HL-60 (cell line): ENCODE measurements at regions not wholly inside any gene's neighbourhood (a gene's known extent, or its start where the extent isn't known, plus 50 kb on each side); places are given as distances from the start of the nearest gene placed in this dataset.

Source experiments
- DNase-seq, 2 experiments: peaks; one replicate each; pipeline ENCODE4 v3.0.0-alpha.2; 2010 to 2020; ENCODE audit warnings: low read depth in 1 of 2, low spot score in 1 of 2
- H3K27ac ChIP-seq: fragments of 250-450 bp; sonication (Bioruptor Pico); replicated peaks from 2 replicates; pipeline ENCODE4 v1.5.1; 2020; ENCODE audit warnings: mild to moderate bottlenecking, moderate library complexity
- H3K27me3 ChIP-seq: fragments of 250-450 bp; sonication (Bioruptor Pico); 2 replicates; pipeline ENCODE4 v1.5.1; 2021; ENCODE audit warnings: mild to moderate bottlenecking, moderate library complexity; ENCODE audit not compliant: insufficient read depth, poor library complexity, severe bottlenecking
- H3K4me3 ChIP-seq: replicated peaks from 2 replicates; pipeline ENCODE4 v1.5.1; 2011; ENCODE audit warnings: mild to moderate bottlenecking, control low read depth, low read length; ENCODE audit not compliant: insufficient read depth
- GABPA ChIP-seq: IDR thresholded peaks from 2 replicates; pipeline ENCODE4 v1.6.1; 2012; ENCODE audit warnings: low read depth
- POLR2AphosphoS5 ChIP-seq: IDR thresholded peaks from 2 replicates; pipeline ENCODE4 v1.6.1; 2012; ENCODE audit warnings: low read depth
- SPI1 ChIP-seq: IDR thresholded peaks from 2 replicates; pipeline ENCODE4 v1.6.1; 2012; ENCODE audit warnings: low read depth, mild to moderate bottlenecking, borderline replicate concordance
- TF ChIP-seq, protein P1 (sequence below): IDR thresholded peaks from one replicate; pipeline ENCODE4 v1.5.1; 2011; ENCODE audit warnings: low read length, control low read depth, inconsistent platforms; ENCODE audit not compliant: insufficient read depth
- TF ChIP-seq, protein P2 (sequence below): IDR thresholded peaks from 2 replicates; pipeline ENCODE4 v1.6.1; 2012; ENCODE audit warnings: low read depth; ENCODE audit not compliant: insufficient replicate concordance

DNA sequence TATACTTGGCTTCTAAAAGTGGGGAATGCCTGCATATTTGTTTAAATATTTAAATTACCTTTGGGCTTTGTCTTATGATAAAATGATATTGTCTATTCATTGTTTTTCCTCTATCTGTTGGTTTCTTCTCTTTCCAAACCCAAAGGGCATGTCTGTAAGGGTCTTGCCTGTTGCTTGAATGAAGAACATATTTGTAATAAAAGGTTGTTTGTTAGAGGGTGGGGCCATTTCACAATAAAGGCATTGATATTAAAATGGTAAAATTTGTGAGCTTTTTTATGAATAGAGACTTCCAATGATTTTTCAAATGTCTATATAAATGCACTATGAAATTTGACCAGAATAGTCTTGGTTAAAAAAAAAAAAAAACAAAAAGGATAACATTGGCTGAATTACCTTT is 105.2 kb downstream of the DKK1 start:
- Histone ChIP-seq H3K4me3 (no peak overlapping the region), H3K27ac (no peak overlapping the region), H3K27me3 (no peaks in the 10 kb centered on the region)
- no peak for DNase-seq
- TF ChIP-seq POLR2AphosphoS5 = no peak
- TF ChIP-seq GABPA = no peak
- TF ChIP-seq, protein P1, sequence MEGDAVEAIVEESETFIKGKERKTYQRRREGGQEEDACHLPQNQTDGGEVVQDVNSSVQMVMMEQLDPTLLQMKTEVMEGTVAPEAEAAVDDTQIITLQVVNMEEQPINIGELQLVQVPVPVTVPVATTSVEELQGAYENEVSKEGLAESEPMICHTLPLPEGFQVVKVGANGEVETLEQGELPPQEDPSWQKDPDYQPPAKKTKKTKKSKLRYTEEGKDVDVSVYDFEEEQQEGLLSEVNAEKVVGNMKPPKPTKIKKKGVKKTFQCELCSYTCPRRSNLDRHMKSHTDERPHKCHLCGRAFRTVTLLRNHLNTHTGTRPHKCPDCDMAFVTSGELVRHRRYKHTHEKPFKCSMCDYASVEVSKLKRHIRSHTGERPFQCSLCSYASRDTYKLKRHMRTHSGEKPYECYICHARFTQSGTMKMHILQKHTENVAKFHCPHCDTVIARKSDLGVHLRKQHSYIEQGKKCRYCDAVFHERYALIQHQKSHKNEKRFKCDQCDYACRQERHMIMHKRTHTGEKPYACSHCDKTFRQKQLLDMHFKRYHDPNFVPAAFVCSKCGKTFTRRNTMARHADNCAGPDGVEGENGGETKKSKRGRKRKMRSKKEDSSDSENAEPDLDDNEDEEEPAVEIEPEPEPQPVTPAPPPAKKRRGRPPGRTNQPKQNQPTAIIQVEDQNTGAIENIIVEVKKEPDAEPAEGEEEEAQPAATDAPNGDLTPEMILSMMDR = no peak
- TF ChIP-seq, protein P2, sequence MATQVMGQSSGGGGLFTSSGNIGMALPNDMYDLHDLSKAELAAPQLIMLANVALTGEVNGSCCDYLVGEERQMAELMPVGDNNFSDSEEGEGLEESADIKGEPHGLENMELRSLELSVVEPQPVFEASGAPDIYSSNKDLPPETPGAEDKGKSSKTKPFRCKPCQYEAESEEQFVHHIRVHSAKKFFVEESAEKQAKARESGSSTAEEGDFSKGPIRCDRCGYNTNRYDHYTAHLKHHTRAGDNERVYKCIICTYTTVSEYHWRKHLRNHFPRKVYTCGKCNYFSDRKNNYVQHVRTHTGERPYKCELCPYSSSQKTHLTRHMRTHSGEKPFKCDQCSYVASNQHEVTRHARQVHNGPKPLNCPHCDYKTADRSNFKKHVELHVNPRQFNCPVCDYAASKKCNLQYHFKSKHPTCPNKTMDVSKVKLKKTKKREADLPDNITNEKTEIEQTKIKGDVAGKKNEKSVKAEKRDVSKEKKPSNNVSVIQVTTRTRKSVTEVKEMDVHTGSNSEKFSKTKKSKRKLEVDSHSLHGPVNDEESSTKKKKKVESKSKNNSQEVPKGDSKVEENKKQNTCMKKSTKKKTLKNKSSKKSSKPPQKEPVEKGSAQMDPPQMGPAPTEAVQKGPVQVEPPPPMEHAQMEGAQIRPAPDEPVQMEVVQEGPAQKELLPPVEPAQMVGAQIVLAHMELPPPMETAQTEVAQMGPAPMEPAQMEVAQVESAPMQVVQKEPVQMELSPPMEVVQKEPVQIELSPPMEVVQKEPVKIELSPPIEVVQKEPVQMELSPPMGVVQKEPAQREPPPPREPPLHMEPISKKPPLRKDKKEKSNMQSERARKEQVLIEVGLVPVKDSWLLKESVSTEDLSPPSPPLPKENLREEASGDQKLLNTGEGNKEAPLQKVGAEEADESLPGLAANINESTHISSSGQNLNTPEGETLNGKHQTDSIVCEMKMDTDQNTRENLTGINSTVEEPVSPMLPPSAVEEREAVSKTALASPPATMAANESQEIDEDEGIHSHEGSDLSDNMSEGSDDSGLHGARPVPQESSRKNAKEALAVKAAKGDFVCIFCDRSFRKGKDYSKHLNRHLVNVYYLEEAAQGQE = no peak
- TF ChIP-seq SPI1 = no peak

DNA sequence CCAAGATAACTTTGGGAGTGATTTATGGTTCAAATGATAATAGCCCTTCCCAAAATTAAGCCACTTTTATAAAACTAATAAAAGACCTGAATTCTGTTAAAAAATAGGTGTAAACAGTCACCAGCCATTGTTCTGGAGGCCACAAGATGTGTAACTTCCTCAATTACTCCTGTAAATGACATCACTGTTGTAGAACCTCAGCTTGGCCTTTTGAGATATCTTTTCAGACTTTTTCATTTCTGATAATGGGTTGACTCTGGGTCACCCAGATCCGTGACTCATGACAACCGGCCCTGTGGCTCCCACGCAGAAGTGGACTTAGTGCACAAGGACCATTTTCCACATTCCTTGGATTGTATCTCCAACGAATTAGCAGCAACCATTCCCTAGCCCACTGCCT is 106.6 kb downstream of the DKK1 start:
- Histone ChIP-seq H3K27ac (no peak overlapping the region), H3K4me3 (no peak overlapping the region), H3K27me3 (no peaks in the 10 kb centered on the region)
- TF ChIP-seq GABPA = no peak
- TF ChIP-seq, protein P1 = no peak
- TF ChIP-seq, protein P2 = no peak
- TF ChIP-seq POLR2AphosphoS5 = no peak
- no peak for TF ChIP-seq SPI1
- DNase-seq = no peak

DNA sequence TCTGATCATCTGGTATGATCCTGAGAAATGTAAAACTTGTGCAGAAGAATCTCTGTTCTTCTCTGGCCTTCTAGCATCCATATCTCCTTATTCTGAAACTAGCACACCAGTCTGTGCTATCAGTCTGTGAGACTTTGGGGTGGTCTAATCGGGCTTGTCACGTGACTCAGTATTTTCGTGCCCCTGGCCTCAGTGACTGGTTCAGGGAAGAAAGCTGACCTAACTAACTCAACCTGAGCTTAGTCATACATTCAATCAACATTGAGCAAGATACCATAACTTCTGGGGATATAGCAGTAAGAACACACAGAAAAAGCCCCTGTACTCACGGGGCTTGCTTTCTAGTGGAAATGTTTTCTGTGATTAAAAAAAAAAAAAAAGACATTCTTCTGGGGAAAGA is 109.3 kb downstream of the DKK1 start:
- no peak for DNase-seq
- H3K4me3 ChIP-seq = no peak overlapping the region
- TF ChIP-seq POLR2AphosphoS5 (no peak), SPI1 (no peak), GABPA (no peak)
- TF ChIP-seq, protein P2 = no peak
- TF ChIP-seq, protein P1 = no peak

More for the DNA sequence above, 109.3 kb downstream of the DKK1 start:
- Histone ChIP-seq H3K27me3 (no peaks in the 10 kb centered on the region), H3K27ac (no peak overlapping the region)
